GM21528 (cell line): ENCODE measurements at regions not wholly inside any gene's neighbourhood (a gene's known extent, or its start where the extent isn't known, plus 50 kb on each side); places are given as distances from the start of the nearest gene placed in this dataset.

Experiments
- ATAC-seq: cut with Tn5 transposase; IDR thresholded peaks from one replicate; pipeline ENCODE4 v1.9.1; 2021; ENCODE audit warnings: mild to moderate bottlenecking, moderate library complexity; ENCODE audit not compliant: unreplicated experiment, low FRiP score

DNA sequence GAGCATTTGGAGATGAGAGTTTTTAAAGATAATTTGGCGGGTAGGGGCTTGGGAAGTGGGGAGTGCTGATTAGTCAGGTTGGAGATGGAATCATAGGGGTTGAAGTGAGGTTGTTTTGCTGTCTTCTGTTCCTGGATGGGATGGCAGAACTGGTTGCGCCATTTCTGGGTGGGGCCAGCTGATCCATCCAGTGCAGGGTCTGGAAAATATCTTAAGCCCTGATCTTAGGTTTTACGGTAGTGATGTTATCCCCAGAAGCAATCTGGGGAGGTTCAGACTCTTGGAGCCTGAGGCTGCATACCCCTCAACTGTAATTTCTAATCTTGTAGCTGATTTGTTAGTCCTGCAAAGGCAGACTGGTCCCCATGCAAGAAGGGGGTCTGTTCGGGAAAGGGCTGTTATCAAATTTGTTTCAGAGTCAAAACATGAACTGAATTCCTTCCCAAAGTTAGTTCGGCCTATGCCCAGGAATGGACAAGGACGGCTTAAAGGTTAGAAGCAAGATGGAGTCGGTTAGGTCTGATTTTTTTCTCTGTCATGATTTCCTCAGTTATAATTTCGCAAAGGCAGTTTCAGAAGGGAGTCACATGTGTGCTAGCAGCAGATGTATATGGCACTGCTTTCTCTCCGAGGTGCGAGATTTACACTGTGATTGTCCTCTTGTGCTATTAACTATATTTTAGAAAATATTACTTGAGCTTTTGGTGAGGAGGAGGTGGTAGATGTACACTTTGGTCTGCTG, 540.4 kb downstream of the EDEM1 start:
- ATAC-seq: no peak

DNA sequence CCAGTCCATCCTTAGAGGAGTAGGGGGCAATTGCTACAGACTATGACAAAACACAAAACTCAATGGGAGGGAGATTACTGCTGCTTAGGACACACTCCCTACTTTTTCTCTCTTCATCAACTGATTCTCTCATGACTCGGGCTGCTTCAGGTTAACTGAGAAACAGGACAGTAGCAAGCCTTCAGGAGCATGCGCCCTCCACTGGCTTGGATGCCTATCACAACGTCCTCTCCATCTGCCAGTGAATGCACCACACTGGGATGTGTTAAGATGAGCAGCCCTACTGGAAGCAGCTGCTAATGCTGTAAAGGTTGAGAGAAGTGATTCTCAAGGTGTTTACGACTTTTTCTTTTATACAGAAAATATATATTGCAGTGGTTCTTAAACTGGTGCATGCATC, 542.3 kb downstream of the EDEM1 start:
- no peak for ATAC-seq

DNA sequence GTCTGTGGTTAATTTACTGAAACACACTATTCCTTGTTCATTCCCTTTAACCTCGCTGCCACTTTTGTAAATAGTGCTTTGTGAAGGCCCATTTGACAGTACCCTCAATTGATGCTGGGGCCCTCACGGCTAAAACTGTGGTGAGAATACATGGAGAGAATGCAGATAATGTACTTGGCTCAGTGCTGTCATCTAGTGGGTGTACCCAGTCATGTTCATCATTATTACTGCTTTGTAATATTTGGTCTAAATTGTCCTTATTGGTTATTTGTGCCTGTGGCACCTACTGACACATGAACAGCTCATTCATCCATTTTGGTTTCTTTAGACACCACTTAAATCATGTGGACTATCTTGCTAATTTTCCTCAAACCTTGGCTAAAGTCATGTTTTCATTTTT, 543.6 kb downstream of the EDEM1 start:
- no peak for ATAC-seq

DNA sequence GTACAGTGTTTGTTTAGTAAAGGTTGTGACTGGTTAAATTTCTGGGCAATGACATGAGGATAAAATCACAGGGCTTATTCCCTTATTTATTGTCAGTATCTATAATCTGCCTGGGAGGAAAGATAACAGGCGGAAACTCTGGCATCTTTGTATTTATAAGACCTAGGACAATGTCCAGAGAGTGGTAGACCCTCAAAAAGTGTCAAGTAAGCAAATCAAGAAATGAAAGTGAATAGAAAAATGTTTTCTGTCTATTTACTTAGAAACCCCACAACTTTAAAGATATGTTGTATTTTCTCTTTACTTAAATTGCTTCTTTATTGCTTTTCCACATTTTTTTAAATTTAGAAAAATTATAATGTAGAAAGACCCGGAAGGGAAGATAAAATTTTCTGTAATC, 544.6 kb downstream of the EDEM1 start:
- no peak for ATAC-seq

DNA sequence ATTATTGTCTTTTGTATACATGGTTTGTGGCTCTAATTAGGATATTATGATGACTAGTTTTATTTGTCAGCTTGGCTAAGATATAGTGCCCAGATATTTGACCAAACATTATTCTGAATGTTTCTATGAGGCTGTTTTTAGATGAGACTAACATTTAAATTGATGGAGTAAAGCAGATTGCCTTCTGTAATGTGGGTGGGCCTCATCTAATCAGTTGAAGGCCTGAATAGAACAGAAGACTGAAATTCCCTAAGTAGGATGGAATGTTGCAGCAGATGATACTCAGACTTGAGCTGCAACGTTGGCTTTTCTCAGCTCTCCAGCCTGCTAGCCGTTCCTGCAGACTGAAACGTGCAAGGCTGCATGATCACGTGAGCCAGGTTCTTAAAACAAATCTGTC, 546.5 kb downstream of the EDEM1 start:
- no peak for ATAC-seq

DNA sequence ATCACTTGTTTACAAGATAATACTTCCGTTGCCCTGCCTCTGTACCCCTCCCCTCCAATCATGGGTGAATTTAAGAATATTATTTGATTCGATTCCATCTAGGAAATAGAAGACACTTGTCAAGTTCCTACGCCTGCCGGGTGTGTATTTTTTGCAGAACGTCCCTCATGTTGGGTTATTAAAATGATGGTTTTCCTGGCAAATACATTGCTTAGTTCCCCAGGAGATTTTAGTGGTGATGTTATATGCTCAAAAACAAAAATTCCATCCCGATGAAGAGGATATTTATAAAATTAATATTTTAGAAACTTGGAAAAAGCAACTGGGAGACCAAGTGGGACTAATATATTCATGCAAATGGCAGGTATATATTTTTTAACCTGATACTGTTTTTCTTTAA, 548.4 kb downstream of the EDEM1 start:
- no peak for ATAC-seq

DNA sequence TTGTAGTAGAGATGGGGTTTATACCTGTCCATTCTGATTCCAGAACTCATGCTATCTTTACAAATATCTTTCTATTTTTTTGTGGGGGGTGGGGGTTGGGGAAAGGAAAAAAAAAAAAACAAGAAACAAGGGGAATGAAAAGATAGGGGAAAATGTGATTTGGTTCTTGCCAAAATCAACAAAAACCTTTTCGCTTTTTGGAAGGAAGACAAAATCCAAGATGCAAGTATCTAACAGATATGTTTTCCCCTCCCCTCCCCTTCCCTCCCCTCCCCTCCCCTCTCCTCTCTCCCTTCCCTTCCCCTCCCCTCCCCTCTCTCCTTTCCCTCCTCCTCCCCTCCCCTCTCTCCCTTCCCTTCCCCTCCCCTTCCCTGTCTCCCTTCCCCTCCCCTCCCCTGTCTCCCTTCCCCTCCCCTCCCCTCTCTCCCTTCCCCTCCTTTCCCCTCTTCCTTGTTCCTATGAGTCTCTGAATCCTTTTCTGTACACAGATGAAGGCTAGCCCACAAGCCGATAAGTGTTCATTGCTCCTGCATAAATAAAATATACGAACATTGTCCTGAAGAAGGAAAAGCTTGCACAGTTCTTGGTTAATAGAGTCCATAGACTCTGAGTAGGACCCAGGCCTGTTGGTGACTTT, 551.9 kb downstream of the EDEM1 start:
- no peak for ATAC-seq

DNA sequence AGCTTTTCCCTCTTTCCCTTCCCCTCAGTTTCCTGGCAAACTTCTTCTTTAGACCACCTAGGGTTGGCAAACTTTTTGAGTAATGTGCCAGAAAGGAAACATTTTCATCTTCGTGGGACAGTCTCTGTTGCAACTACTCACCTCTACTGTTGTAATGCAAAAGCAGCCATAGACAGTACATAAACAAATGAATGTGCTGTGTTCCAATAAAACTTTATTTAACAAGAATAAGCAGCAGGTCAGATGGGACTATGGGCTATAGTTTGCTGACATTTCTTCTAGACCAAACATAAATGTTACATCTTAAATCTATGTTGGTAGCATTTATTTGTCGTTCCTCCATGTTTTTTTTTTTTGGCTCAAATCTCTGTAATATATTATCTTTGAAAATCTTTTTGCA, 552.4 kb downstream of the EDEM1 start:
- no peak for ATAC-seq

DNA sequence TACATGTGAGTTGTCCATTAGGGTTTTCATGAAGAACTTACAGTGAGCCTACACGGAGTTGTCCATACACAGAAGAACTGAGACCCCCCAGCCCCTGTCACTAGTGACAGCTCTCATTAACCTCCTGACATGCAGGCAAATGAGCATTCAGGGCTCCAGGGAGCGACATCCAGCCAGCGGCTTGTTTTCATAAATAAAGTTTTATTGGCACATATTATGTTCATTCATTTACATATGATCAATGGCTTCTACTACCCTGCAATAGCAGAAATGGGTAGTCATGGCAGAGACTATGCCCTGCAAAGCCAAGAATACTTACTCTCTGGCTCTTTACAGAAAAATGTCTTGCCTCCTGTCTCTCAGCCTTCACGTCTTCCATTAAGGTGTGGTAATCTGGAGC, 553.5 kb downstream of the EDEM1 start:
- no peak for ATAC-seq

DNA sequence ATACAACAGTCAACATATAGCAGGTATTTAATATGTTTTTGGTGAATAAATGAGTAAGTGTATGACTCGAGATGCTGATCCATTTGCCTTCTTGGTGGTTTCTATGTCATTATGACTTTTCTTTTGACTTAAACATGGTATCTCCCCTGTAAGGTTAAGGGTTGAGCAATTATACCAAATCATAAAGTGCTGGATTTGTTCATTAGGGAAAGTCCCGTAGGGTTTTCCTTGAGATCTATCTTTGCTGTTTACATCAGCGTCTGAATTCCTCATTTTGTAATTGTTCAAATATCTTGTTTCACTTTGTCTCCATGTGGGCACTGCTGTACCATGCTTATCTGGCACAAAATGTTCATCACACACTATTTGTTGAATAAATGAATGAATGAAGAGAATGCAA, 562.6 kb downstream of the EDEM1 start:
- no peak for ATAC-seq

DNA sequence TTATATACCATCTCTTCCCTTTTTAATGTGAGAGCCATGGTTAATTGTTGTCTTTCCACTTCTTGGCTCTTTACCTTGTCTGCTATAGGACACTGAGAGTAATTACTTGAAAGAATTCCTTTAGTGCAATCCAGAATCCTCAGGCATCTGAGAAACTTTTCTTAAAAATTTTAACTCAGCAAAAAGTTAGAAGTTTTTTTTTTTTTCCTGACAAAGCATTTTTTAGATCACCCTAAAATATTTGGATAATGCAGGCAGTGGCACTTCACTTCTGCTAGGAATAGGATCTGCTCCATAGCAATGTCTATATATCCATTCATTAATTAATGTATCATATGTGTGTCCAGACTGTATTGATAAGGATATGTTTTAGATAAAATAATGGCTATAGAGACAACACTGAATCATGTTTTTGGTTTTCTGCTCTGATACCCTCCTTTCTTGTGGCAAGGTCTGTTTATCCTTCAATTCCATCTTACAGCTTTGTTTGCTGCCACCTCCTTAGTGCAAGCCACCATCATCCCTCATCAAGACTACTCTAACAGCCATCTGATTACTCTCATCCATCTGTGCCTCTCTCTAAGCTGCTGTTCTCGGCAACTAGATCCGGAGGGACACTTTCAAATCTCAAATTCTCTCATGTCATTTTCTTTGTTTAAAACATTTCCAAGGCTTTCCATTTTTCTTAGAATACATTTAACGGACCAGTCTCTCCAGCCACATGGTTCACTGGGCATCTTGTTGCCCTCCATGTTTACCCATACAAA, 563.5 kb downstream of the EDEM1 start:
- no peak for ATAC-seq

DNA sequence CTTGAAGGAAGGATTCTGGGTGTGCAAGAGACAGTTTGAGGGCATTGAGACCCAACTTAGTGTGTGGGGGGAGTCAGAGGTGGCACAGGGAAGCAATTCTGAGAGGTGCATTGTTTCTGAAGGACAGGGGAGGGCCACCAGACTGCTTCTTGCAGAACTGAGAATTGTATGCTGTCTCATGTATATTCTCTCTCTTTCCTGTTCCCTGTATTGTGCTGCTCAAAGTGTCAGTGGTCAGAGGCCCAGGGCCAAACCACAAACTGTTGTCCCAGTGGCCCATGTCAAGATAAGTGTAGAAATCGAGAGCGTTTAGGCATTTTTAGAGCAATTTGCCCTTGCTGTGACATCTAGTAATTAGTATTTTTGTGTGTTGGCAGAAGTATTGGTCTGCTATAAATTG, 567.1 kb downstream of the EDEM1 start:
- ATAC-seq: no peak

DNA sequence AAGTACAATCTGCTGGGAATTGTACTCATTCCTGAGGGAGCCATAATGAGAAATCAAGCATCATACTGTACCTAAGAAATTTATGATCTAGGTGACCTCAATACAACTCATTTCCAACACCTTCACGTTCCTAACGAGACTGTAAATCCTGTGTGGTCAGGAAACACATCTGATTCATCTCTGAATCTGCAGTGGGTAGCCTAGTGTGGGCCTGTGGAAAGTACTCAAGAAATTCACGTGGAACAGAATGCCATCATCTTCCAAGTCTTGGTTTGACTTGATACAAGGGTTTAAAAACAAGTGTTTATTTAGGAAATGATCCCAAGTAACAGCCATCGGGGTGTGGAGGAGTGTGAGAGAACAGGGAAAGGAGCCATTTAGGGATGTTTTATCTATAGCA, 568.9 kb downstream of the EDEM1 start:
- ATAC-seq: no peak

DNA sequence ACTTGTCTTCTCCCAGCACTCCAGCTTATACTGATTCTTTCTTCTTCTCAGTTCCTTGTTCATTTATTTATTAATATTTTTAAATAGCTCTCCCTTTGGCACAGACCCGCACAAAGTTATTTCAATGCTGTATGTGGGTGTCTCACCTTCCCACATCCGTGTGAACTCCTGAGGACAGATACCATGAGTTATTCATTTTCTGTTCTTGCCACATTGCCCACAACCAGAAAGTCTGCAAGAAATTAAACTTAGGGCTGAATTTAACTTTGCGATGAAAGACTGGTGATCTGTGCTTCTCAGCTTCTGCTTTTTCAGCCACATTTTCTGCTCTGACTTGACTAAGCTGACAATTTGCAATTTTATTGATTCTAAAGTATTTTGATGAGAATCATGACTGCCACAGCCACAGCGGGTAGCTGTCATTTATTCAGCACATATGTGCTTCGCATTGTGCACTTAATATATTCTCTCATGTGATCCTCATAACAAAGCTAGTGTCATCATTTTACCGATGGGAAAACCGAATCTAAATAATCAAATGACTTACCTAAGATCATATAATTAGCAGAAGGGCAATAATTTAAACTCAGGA, 569.8 kb downstream of the EDEM1 start:
- no peak for ATAC-seq

DNA sequence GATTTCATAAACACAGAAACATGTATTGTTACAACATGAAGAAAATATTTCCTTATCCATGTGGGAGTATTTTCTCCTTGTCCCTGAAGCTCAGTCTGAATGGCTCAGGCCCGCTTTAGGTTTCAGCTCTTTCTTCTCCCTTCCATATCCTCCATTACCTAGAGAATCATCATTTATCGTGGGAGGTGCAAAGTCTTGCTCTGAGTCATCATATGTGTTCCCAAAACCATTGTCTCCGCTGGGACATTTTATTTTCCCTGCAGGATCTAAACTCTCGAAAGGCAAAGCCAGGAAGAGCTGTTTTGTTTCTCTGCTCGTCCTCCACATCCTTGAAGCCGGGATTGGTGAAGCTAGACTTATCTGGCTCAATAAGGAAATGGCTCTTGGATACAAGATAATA, 571.2 kb downstream of the EDEM1 start:
- ATAC-seq: no peak

DNA sequence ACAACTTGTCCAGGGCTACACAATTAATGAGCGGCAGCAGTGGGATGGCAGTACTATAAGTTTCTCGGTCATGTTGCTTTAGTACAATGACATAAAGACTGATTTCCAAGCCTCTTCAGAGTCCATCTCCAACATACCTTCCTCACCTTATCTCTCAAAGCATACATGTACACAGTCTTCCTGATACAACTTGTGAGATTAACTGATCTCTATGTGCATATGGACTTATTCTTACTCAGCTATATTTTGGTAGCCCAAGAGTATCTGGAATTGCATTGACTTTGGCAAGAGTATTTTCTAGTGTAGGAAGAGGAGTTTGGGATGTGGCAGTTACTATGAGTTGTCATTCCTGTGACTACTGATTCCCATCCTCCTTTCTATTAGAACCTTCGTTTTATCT, 575.0 kb downstream of the EDEM1 start:
- no peak for ATAC-seq

DNA sequence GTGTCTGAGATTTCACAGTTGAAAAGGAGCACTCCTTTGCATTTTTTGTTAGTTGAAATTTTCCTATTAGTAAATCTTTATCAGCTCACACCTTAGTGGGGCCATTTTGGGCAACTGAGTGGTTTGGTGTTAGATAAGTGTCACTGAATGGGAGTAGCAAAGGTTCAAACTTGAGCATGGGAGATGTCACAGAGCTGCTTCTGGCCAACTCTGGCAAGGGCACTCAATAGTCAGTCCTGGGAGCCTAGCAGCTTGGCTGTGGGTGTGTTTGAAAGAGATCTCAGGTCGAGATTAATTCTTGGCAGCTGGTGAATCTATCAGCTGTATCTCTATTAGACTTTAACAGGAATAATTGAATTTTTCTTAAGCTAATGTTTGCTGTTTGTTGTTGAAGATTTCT, 579.3 kb downstream of the EDEM1 start:
- no peak for ATAC-seq

DNA sequence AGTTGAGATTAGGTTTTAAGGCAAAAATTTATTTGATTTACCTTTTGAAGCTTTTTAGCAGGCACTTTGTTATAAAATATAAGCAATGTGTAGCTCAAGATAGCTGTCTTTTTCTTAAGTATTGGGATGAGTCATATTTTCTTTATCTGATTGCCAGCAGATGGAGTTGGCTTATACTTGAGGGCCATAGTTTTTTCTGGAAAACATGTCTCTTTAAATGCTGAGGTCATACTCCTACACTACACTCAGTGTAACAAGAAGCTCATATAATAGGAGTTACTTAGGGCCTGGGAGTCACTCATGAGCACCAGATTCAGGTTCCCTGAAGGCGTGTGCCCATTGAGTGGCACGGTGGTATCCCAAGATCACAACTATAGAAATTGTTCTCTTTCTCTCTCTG, 579.8 kb downstream of the EDEM1 start:
- no peak for ATAC-seq

DNA sequence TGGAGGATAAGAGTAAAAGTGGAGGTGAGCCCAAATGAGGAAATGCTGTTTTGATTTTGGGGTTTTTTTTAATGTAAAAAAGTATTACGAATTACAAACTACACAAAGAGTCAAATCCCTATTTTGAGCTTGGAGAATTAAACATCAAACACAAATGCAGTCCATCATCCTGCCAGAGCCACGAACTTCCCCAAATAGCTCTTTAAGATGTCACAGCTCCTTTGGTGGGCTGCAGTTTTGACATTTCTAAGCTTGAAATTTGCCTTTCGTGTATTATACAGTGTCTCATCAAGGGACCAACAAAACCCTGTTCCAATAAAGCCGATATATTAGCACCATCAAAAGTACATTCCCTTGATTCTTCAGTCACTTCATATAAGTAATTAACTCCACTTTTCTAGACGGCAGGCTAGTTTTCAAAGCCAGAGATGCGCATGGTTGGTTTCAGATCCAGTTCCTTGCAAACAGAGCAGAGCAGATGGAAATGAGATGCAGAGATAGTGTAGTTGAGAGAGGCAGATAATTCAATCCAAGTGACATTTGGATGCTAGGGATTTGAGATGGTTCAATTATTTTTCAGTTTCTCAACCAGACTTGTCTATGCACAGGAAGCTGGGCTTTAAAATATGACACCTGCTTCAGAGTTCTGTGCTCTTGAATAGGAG, 580.9 kb downstream of the EDEM1 start:
- no peak for ATAC-seq

DNA sequence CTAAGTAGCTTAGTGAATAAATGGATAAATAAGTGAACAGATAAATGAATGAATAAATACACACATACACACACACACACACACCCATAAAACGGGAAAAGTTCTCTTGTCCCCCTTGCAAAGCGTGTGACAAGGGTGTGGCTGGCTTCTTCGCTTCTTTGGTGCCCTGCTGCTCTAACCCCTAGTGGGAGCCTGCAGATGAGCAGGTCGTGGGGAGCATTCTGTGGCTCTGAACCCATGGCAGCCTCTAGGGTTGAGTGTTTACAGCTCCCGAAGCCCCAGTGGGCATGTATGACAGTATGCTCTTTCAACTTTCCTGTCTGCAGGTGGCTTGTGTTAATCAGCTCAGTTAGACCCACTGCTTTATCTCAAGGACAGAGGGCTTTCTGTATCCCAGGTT, 582.3 kb downstream of the EDEM1 start:
- ATAC-seq: no peak

DNA sequence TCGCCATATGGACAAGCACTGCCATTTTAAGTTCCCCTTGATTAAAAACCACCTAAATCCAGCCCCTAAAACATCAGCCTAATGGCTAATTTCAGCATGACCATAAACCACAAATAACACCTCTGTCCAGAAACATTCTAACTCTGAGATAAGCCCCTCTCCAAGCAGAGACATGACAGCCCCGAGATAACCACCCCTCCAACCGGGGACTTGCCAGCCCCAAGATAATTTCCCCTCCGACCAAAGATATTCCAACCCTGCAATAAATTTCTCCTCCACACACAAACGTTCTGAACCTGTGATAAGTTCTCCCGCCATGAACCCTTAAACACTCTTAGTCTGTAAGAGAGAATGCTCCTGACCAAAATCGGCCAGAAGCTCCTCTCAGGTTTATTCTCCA, 586.8 kb downstream of the EDEM1 start:
- ATAC-seq: no peak
